ENCODE measurements at regions not wholly inside any gene's neighbourhood (a gene's known extent, or its start where the extent isn't known, plus 50 kb on each side); places are given as distances from the start of the nearest gene placed in this dataset.

DNA sequence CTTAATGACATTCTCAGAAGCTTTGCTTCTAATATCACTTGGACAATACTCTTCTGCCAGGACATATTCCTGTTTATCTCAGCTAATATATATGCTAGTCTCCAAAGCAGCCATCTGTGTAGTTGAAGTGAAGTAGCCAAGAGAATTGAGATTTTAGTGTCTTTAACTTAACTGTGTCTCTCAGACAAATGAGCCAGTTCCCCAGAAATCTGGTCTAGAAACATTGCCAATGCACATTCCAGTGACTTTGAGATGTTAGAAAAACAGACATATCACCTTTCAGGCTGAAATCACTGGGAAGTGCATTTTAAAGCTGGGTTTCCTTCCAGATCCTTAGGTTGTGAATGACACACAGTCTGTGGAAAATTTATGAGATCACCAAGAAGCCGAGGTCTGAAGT lies 114.6 kb downstream of the MTX3 start:
- no peaks in the 10 kb centered on the region for H3K36me3 ChIP-seq
- intact Hi-C loops (cut with DNase I), result loop anchor here (10.0 kb wide), 1 partner anchor 198 kb away; no protein-coding TSS in a partner anchor
- H3K9ac ChIP-seq (ENCODE audit: low read depth in 2 of 2, low read length in 2 of 2), result no peak overlapping the region
- H3K9me3 ChIP-seq, result no peaks in the 10 kb centered on the region
- no peak overlapping the region for H3K4me3 ChIP-seq
- no peaks in the 10 kb centered on the region for H3K4me1 ChIP-seq
- no peak overlapping the region for H3K27ac ChIP-seq
- no peak for TF ChIP-seq CTCF (IDR thresholded peaks at IDR 0.05)
- DNase-seq, result no peak
- H3K27me3 ChIP-seq, result no peaks in the 10 kb centered on the region

DNA sequence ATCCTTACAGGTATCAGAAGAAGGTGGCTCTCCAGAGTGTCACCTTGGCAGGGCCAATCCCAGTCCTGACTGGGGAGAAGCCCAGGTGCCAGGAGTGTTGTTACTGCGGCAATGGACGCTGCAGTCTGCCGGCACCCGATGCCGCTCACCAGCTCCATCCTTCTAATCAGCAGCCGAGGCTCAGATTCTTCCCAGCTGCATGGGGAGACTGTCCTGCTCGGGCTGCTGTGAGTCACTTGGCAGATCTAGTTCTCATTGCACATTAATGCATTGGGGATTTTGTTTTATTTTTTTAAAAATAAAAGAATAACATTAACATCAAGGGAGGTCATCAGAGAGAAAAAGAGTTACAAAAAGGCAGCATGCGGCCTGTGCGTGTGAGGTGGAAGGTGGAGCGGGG lies 115.8 kb downstream of the MTX3 start:
- H3K9ac ChIP-seq (ENCODE audit: low read depth in 2 of 2, low read length in 2 of 2), result no peak overlapping the region
- H3K9me3 ChIP-seq, result no peaks in the 10 kb centered on the region
- no peak for TF ChIP-seq CTCF (IDR thresholded peaks at IDR 0.05)
- DNase-seq, result no peak
- H3K27me3 ChIP-seq, result no peaks in the 10 kb centered on the region
- intact Hi-C loops (cut with DNase I), result loop anchor here (10.0 kb wide), 1 partner anchor 200 kb away; no protein-coding TSS in a partner anchor
- no peak overlapping the region for H3K27ac ChIP-seq
- no peak overlapping the region for H3K4me3 ChIP-seq
- no peaks in the 10 kb centered on the region for H3K4me1 ChIP-seq
- H3K36me3 ChIP-seq, result no peaks in the 10 kb centered on the region

DNA sequence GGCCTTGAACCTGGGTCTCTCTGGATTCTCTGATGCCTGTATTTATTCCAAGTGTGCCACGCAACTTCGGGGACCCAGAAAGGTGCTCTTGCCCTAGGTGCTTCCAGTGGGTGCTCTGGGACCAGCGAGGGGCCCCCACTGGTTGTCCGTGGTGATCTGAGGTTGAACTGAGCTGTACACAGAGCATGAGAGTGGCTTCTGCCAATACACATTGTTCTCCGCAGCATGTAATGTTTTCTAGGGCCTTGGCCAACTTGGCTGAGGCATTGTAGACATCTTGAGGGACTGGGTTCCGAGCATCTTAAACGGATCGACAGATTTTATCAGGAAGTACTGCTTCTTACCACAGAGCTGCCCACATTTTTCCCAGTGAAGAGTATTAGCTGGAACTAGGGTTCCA lies 117.9 kb downstream of the MTX3 start:
- Histone ChIP-seq H3K9me3 (no peaks in the 10 kb centered on the region), H3K4me3 (no peak overlapping the region), H3K27me3 (no peaks in the 10 kb centered on the region), H3K4me1 (no peaks in the 10 kb centered on the region), H3K36me3 (no peaks in the 10 kb centered on the region), H3K27ac (no peak overlapping the region), H3K9ac (ENCODE audit: low read depth in 2 of 2, low read length in 2 of 2) (no peak overlapping the region)
- TF ChIP-seq CTCF (IDR thresholded peaks at IDR 0.05), result no peak
- intact Hi-C loops (cut with DNase I), result loop anchor here (10.0 kb wide), 1 partner anchor 202 kb away; no protein-coding TSS in a partner anchor
- DNase-seq, result no peak

DNA sequence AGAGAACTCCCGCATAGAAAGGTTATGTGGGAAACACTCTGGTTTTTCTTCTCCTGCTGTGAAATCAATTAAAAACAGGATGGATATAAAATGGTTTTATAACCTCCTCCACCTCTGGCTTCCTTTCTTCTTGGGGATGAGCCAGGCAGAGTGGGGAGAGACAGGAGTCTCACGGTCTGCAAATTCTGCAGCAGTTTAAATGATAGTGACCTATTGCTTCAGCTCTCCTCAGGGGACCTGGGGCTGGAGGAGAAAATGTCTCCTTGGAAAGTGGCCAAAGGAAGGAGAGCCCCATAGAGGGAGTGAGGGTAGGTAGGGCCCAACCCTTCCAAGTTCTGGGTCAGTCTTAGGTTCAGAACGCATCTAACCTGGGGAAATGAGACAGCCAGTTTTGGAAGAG lies 118.8 kb downstream of the MTX3 start:
- Histone ChIP-seq H3K27me3 (no peaks in the 10 kb centered on the region), H3K36me3 (no peaks in the 10 kb centered on the region), H3K9ac (ENCODE audit: low read depth in 2 of 2, low read length in 2 of 2) (no peak overlapping the region), H3K4me1 (no peaks in the 10 kb centered on the region), H3K27ac (no peak overlapping the region), H3K9me3 (no peaks in the 10 kb centered on the region), H3K4me3 (no peak overlapping the region)
- no peak for DNase-seq
- no peak for TF ChIP-seq CTCF (IDR thresholded peaks at IDR 0.05)
- intact Hi-C loops (cut with DNase I), result loop anchor here (10.0 kb wide), 1 partner anchor 203 kb away; no protein-coding TSS in a partner anchor

DNA sequence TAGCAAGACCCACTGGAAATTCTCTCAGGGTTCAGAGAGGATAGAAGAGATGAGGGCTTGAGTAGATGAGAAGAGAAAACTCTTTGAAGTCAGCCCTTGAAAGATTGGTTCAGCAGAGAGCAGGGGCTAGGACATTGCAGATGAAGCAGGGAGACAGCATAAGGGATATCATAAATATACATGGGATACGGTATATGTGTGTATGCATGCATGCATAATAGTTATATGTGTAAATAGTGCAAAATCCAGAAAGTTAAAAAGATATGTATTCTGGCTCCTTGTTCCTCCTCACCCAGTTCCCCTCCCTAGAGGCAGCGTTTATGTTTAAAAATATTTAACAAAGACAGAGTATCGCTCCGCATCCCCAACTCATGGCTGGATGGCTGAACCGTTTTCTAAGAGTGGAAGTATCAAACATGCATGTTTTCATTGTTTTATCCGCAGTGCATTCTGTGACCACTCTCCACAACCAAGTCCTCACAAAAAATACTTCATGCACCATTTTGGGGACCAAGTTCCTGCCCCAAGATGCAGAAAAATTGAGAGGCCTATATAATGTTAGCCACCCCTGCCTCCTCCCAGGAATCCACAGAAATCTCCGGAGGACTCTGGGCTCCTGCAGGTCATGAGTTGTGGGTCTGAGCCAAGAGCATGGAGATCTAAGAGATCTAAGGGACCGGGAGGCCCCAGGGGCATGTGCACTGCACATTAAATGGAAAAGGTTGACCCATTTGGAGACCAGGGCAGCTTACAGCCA lies 119.5 kb downstream of the MTX3 start:
- H3K4me1 ChIP-seq, result no peaks in the 10 kb centered on the region
- H3K27me3 ChIP-seq, result no peaks in the 10 kb centered on the region
- no peak for DNase-seq
- no peak overlapping the region for H3K27ac ChIP-seq
- no peak for TF ChIP-seq CTCF (IDR thresholded peaks at IDR 0.05)
- H3K9me3 ChIP-seq, result no peaks in the 10 kb centered on the region
- H3K9ac ChIP-seq (ENCODE audit: low read depth in 2 of 2, low read length in 2 of 2), result no peak overlapping the region
- no peak overlapping the region for H3K4me3 ChIP-seq
- intact Hi-C loops (cut with DNase I), result loop anchor here (10.0 kb wide), 1 partner anchor 203 kb away; no protein-coding TSS in a partner anchor
- H3K36me3 ChIP-seq, result no peaks in the 10 kb centered on the region
